GM23248 (cell line): ENCODE measurements at regions not wholly inside any gene's neighbourhood (a gene's known extent, or its start where the extent isn't known, plus 50 kb on each side); places are given as distances from the start of the nearest gene placed in this dataset.

Source experiments
- EZH2 ChIP-seq: fragments of 200-600 bp; sonication (generic); IDR thresholded peaks from 2 replicates; pipeline ENCODE4 v1.6.1; 2018; ENCODE audit warnings: antibody characterized with exemption, mild to moderate bottlenecking; ENCODE audit not compliant: insufficient read depth, poor library complexity, severe bottlenecking
- EZH2phosphoT487 ChIP-seq: fragments of 200-600 bp; sonication (generic); IDR thresholded peaks from 2 replicates; pipeline ENCODE4 v1.6.1; 2018; ENCODE audit warnings: antibody characterized with exemption, moderate library complexity, mild to moderate bottlenecking, low read depth; ENCODE audit not compliant: insufficient read depth

DNA sequence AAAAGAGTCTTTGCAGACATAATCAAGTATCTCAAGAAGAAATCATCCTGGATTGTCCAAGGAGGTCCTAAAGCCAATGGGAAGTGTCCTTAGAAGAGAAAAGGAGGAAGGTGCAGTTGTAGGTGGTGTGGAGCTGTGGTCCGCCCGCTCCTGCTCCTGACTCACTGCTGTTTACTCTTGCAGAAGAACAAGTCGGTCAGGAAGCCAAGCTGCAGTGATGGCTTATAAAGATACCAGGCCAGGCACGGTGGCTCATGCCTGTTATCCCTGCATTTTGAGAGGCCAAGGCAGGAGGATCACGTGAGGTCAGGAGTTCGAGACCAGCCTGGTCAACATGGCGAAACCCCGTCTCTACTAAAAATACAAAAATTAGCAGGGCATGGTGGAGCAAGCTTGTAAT is 66.4 kb upstream of the ATP6AP2 start:
- TF ChIP-seq EZH2, result no peak
- no peak for TF ChIP-seq EZH2phosphoT487
